Thyroid gland (tissue), 4 donors: ENCODE measurements at regions not wholly inside any gene's neighbourhood (a gene's known extent, or its start where the extent isn't known, plus 50 kb on each side); places are given as distances from the start of the nearest gene placed in this dataset.

ENCODE experiments used
- POLR2A ChIP-seq, 2 donors: fragments of 450-650 bp; IDR thresholded peaks; one replicate each; pipeline ENCODE4 v1.6.1; 2017; ENCODE audit warnings: antibody characterized with exemption in 2 of 2, mild to moderate bottlenecking in 2 of 2, moderate library complexity in 1 of 2
- TF ChIP-seq, protein P1 (sequence below), 6 experiments: fragments of 200-600 bp in 3 of 6; fragments of 450-650 bp in 3 of 6; sonication (generic) in 3 of 6; IDR thresholded peaks; one replicate each; pipeline ENCODE4 v1.5.1; 2016 to 2019; ENCODE audit warnings: antibody characterized with exemption in 6 of 6, mild to moderate bottlenecking in 2 of 6, inconsistent platforms in 1 of 6, moderate library complexity in 1 of 6

DNA sequence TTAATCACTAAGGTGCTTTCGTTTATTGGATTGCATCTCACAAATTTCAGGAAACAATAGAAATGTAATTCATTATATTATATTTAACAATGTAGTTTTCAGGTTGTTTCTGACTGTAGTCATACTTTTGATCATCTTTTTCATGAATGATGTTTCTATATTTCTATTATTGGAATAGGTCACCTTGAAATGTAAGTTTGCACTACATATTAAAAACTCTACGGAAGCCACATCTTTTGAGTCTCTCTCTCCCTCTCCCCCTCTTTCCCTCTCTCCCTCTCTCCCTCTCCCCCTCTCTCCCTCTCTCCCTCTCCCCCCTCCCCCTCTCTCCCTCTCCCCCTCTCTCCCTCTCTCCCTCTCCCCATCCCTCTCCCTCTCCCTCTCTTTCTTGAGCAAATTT, 131.3 kb upstream of the FBXL4 start:
- TF ChIP-seq, protein P1, sequence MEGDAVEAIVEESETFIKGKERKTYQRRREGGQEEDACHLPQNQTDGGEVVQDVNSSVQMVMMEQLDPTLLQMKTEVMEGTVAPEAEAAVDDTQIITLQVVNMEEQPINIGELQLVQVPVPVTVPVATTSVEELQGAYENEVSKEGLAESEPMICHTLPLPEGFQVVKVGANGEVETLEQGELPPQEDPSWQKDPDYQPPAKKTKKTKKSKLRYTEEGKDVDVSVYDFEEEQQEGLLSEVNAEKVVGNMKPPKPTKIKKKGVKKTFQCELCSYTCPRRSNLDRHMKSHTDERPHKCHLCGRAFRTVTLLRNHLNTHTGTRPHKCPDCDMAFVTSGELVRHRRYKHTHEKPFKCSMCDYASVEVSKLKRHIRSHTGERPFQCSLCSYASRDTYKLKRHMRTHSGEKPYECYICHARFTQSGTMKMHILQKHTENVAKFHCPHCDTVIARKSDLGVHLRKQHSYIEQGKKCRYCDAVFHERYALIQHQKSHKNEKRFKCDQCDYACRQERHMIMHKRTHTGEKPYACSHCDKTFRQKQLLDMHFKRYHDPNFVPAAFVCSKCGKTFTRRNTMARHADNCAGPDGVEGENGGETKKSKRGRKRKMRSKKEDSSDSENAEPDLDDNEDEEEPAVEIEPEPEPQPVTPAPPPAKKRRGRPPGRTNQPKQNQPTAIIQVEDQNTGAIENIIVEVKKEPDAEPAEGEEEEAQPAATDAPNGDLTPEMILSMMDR (IDR thresholded peaks at IDR 0.05): no peak
- TF ChIP-seq POLR2A (IDR thresholded peaks at IDR 0.05): no peak
